IPS-20b (cell line): ENCODE measurements at regions not wholly inside any gene's neighbourhood (a gene's known extent, or its start where the extent isn't known, plus 50 kb on each side); places are given as distances from the start of the nearest gene placed in this dataset.
"Not testable (repeated sequence)": the region's sequence is repeated elsewhere in the genome, so short reads cannot be mapped to it uniquely, and the experiment has no call there.

ENCODE experiments used
- H3K27ac ChIP-seq: one replicate; pipeline ENCODE4 v1.5.1; 2013; ENCODE audit warnings: low read length
- H3K27me3 ChIP-seq: 2 replicates; pipeline ENCODE4 v1.6.1; 2013; ENCODE audit warnings: mild to moderate bottlenecking, low read length, inconsistent platforms; ENCODE audit not compliant: insufficient read depth
- H3K36me3 ChIP-seq: 2 replicates; pipeline ENCODE4 v1.6.1; 2013; ENCODE audit warnings: low read depth, mild to moderate bottlenecking, inconsistent platforms, low read length, moderate library complexity; ENCODE audit not compliant: insufficient read depth
- H3K4me1 ChIP-seq: 2 replicates; pipeline ENCODE4 v1.6.1; 2013; ENCODE audit warnings: mild to moderate bottlenecking, control low read depth, inconsistent platforms, low read length, moderate library complexity; ENCODE audit not compliant: insufficient read depth
- H3K4me3 ChIP-seq: 2 replicates; pipeline ENCODE4 v1.5.1; 2013; ENCODE audit warnings: mild to moderate bottlenecking, low read length, inconsistent platforms
- H3K9ac ChIP-seq: 2 replicates; pipeline ENCODE4 v1.6.1; 2013; ENCODE audit warnings: low read depth, mild to moderate bottlenecking, inconsistent platforms, low read length, moderate library complexity
- H3K9me3 ChIP-seq: 2 replicates; pipeline ENCODE4 v1.6.1; 2013; ENCODE audit warnings: mild to moderate bottlenecking, low read depth, low read length, inconsistent platforms; ENCODE audit not compliant: insufficient read depth

GRCh38 chr9:71263451-71263850 is 142.0 kb upstream of the TRPM3 start:
- H3K4me1 ChIP-seq, result no peaks in the 10 kb centered on the region
- no peak overlapping the region for H3K27ac ChIP-seq
- no peaks in the 10 kb centered on the region for H3K36me3 ChIP-seq
- H3K9ac ChIP-seq, result no peak overlapping the region
- H3K9me3 ChIP-seq, result peaks cover 7% of the 10 kb centered on the region; the same call in 1 of the 2 replicates
- no peaks in the 10 kb centered on the region for H3K27me3 ChIP-seq
- no peak overlapping the region for H3K4me3 ChIP-seq

DNA sequence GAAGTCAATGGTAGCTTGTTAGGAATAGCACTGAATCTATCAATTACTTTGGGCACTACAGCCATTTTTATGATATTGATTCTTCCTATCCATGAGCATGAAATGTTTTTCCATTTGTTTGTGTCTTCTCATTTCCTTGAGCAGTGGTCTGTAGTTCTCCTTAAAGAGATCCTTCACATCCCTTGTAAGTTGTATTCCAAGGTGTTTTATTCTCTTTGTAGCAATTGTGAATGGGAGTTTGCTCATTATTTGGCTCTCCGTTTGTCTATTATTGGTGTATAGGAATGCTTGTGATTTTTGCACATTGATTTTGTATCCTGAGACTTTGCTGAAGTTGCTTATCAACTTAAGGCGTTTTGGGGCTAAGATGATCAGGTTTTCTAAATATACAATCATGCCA is 139.0 kb upstream of the TRPM3 start:
- H3K36me3 ChIP-seq, H3K4me3 ChIP-seq, H3K27ac ChIP-seq, H3K4me1 ChIP-seq, H3K9me3 ChIP-seq, H3K27me3 ChIP-seq, H3K9ac ChIP-seq: not testable (repeated sequence)

GRCh38 chr9:71254592-71255277 is 133.3 kb upstream of the TRPM3 start:
- peaks cover 12% of the 10 kb centered on the region for H3K4me1 ChIP-seq
- H3K4me3 ChIP-seq, result no peak overlapping the region
- H3K36me3 ChIP-seq, result no peaks in the 10 kb centered on the region
- no peaks in the 10 kb centered on the region for H3K27me3 ChIP-seq
- peaks cover 7% of the 10 kb centered on the region; the same call in 1 of the 2 replicates for H3K9me3 ChIP-seq
- no peak overlapping the region for H3K9ac ChIP-seq
- no peak overlapping the region for H3K27ac ChIP-seq

DNA sequence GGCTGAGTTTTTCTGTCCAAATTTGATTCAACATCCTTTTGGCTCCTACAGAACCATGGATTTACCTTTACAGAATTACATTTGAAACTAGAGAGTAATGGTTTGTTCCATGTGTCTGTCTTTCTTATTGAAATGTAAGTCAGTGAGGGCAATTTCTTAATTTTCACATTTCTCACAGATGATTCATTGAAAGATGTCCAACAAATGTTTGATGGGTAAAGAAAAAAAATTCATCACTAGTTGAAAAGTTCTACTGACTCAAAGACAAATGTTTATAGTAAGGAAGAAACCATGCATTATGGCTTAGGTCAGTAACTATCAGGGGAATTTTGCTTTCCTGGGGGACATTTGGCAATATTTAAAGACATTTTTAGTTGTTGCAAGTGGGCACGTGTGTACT is 131.6 kb upstream of the TRPM3 start:
- H3K4me1 ChIP-seq, result peaks cover 14% of the 10 kb centered on the region
- no peaks in the 10 kb centered on the region for H3K36me3 ChIP-seq
- no peak overlapping the region for H3K9ac ChIP-seq
- no peak overlapping the region for H3K27ac ChIP-seq
- no peaks in the 10 kb centered on the region for H3K27me3 ChIP-seq
- H3K9me3 ChIP-seq, result no peaks in the 10 kb centered on the region
- no peak overlapping the region for H3K4me3 ChIP-seq

- Histone ChIP-seq H3K9ac (peak overlapping the region; percentile 65; the same call in 1 of the 2 replicates), H3K4me1 (peaks cover 28% of the 10 kb centered on the region), H3K36me3 (no peaks in the 10 kb centered on the region), H3K4me3 (peak overlapping the region; percentile 53), H3K27ac (no peak overlapping the region), H3K9me3 (no peaks in the 10 kb centered on the region), H3K27me3 (no peaks in the 10 kb centered on the region)
These were observed 129.2 kb upstream of the TRPM3 start for GRCh38 chr9:71250581-71250980.

GRCh38 chr9:71249729-71250317 is 128.4 kb upstream of the TRPM3 start:
- H3K27ac ChIP-seq, result no peak overlapping the region
- H3K9me3 ChIP-seq, result no peaks in the 10 kb centered on the region
- H3K36me3 ChIP-seq, result no peaks in the 10 kb centered on the region
- H3K4me1 ChIP-seq, result peaks cover 30% of the 10 kb centered on the region
- no peak overlapping the region for H3K9ac ChIP-seq
- no peak overlapping the region for H3K4me3 ChIP-seq
- no peaks in the 10 kb centered on the region for H3K27me3 ChIP-seq

GRCh38 chr9:71245651-71246050 is 124.2 kb upstream of the TRPM3 start:
- Histone ChIP-seq H3K4me3 (peak overlapping the region; percentile 33; the same call in 1 of the 2 replicates), H3K9me3 (no peaks in the 10 kb centered on the region), H3K27ac (no peak overlapping the region), H3K9ac (peak overlapping the region; percentile 11; the same call in 1 of the 2 replicates), H3K27me3 (no peaks in the 10 kb centered on the region), H3K36me3 (no peaks in the 10 kb centered on the region), H3K4me1 (peaks cover 35% of the 10 kb centered on the region)

DNA sequence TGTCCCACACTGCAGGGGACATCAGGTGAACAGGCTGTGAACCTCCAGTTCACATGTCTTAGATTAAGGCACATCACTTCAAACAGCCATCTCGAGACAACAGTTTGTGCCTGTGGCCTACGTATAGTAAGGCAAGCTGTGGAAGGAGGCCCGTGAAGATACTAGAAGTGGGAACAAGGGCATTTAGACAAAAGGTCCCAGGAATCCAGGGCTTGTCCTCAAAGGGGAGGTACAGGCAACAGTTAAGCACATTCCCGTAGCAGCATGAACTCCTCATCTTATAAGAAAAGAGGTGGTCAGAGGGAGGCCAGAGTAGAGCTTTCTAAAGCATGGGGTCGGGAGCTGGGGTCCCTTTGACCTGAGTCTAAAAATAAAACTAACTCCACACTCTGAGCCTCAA is 122.5 kb upstream of the TRPM3 start:
- Histone ChIP-seq H3K4me3 (no peak overlapping the region), H3K9me3 (no peaks in the 10 kb centered on the region), H3K4me1 (peaks cover 37% of the 10 kb centered on the region), H3K27ac (no peak overlapping the region), H3K36me3 (no peaks in the 10 kb centered on the region), H3K27me3 (no peaks in the 10 kb centered on the region), H3K9ac (no peak overlapping the region)

GRCh38 chr9:71242081-71242480 is 120.7 kb upstream of the TRPM3 start:
- H3K4me1 ChIP-seq, result peaks cover 37% of the 10 kb centered on the region
- H3K9me3 ChIP-seq, result no peaks in the 10 kb centered on the region
- H3K27me3 ChIP-seq, result no peaks in the 10 kb centered on the region
- no peak overlapping the region for H3K9ac ChIP-seq
- H3K27ac ChIP-seq, result no peak overlapping the region
- no peaks in the 10 kb centered on the region for H3K36me3 ChIP-seq
- no peak overlapping the region for H3K4me3 ChIP-seq

- Histone ChIP-seq H3K27me3 (no peaks in the 10 kb centered on the region), H3K4me3 (no peak overlapping the region), H3K4me1 (peaks cover 11% of the 10 kb centered on the region; the same call in 1 of the 2 replicates), H3K9ac (no peak overlapping the region), H3K27ac (no peak overlapping the region), H3K9me3 (no peaks in the 10 kb centered on the region), H3K36me3 (no peaks in the 10 kb centered on the region)
These were observed 115.6 kb upstream of the TRPM3 start for GRCh38 chr9:71237051-71237450.

DNA sequence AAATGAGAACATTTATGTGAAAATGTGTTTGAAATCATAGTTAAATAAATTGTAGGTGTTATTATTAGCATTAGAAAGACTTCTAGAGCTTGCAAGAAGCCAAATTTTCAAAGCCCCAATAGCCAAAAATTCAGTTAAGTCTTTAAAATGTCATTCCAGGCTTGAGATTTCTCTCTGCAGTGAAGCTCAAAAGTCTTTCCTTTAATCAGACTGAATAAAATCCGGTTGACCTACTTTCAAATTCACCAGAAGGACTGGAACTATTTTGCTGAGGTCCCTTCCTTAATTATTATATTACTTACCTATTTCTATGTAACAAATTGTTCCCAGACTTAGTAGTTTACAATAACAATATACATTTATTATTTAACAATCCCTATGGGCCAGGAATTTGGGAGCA is 112.2 kb upstream of the TRPM3 start:
- H3K4me1 ChIP-seq, result no peaks in the 10 kb centered on the region

GRCh38 chr9:71223953-71224538 is 102.6 kb upstream of the TRPM3 start:
- no peaks in the 10 kb centered on the region for H3K9me3 ChIP-seq
- no peak overlapping the region for H3K27ac ChIP-seq
- no peaks in the 10 kb centered on the region for H3K27me3 ChIP-seq
- peaks cover 5% of the 10 kb centered on the region; the same call in 1 of the 2 replicates for H3K4me1 ChIP-seq
- H3K9ac ChIP-seq, result no peak overlapping the region
- H3K36me3 ChIP-seq, result no peaks in the 10 kb centered on the region
- H3K4me3 ChIP-seq, result no peak overlapping the region

More for the DNA sequence above, 112.2 kb upstream of the TRPM3 start:
- Histone ChIP-seq H3K27me3 (no peaks in the 10 kb centered on the region), H3K4me3 (no peak overlapping the region), H3K36me3 (no peaks in the 10 kb centered on the region), H3K9me3 (no peaks in the 10 kb centered on the region), H3K27ac (no peak overlapping the region), H3K9ac (no peak overlapping the region)
